ENCODE measurements at regions not wholly inside any gene's neighbourhood (a gene's known extent, or its start where the extent isn't known, plus 50 kb on each side); places are given as distances from the start of the nearest gene placed in this dataset.

DNA sequence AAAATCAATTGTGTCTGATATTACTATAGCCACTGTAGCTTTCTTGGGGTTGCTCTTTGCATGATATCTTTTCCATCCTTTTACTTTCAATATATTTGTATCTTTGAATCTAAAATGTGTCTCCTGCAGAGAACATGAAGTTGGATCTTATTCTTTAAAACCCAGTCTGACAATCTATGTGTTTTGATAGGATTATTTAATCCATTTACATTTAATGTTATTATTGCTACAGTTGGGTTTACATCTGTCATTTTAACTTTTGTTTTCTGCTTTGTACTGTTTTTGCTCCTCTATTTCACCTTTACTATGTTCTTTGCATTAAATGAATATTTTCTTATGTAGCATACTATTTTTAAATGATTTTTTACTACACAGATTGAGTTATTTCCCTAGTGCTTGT, 230.9 kb downstream of the ANTXR2 start:
- Mint-ChIP-seq H3K9me3 (peaks cover 28% of the 10 kb centered on the region), H3K4me3 (no peak overlapping the region), H3K27me3 (peaks cover 7% of the 10 kb centered on the region), H3K36me3 (ENCODE audit: low read depth) (no peaks in the 10 kb centered on the region), H3K4me1 (ENCODE audit: low read depth) (no peaks in the 10 kb centered on the region), H3K27ac (no peak overlapping the region)
- H3K27ac ChIP-seq (ENCODE audit: low read depth in 1 of 2, low read length in 2 of 2) = no peak overlapping the region
- no peaks in the 10 kb centered on the region for H3K36me3 ChIP-seq (ENCODE audit: insufficient read depth, low read length)
- intact Hi-C loops (cut with DNase I, micrococcal nuclease) = no loop called here
- no peaks in the 10 kb centered on the region for H3K4me1 ChIP-seq (ENCODE audit: insufficient read depth, low read length)
- TF ChIP-seq, protein P1, sequence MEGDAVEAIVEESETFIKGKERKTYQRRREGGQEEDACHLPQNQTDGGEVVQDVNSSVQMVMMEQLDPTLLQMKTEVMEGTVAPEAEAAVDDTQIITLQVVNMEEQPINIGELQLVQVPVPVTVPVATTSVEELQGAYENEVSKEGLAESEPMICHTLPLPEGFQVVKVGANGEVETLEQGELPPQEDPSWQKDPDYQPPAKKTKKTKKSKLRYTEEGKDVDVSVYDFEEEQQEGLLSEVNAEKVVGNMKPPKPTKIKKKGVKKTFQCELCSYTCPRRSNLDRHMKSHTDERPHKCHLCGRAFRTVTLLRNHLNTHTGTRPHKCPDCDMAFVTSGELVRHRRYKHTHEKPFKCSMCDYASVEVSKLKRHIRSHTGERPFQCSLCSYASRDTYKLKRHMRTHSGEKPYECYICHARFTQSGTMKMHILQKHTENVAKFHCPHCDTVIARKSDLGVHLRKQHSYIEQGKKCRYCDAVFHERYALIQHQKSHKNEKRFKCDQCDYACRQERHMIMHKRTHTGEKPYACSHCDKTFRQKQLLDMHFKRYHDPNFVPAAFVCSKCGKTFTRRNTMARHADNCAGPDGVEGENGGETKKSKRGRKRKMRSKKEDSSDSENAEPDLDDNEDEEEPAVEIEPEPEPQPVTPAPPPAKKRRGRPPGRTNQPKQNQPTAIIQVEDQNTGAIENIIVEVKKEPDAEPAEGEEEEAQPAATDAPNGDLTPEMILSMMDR (IDR thresholded peaks at IDR 0.05) = no peak
- POLR2A ChIA-PET = no interaction called here
- no peak for DNase-seq
- CTCF ChIA-PET = no interaction called here
- no peaks in the 10 kb centered on the region for H3K27me3 ChIP-seq (ENCODE audit: control insufficient read depth in 1 of 2, insufficient read depth in 2 of 2, low read length in 2 of 2)
- no peak overlapping the region for H3K4me3 ChIP-seq (ENCODE audit: low read length)
- peaks cover 0 to 10% of the 10 kb centered on the region in 2 experiments for H3K9me3 ChIP-seq (ENCODE audit: control insufficient read depth in 1 of 2, insufficient read depth in 1 of 2, low read length in 2 of 2)
- ATAC-seq (ENCODE audit: poor library complexity) = no peak

DNA sequence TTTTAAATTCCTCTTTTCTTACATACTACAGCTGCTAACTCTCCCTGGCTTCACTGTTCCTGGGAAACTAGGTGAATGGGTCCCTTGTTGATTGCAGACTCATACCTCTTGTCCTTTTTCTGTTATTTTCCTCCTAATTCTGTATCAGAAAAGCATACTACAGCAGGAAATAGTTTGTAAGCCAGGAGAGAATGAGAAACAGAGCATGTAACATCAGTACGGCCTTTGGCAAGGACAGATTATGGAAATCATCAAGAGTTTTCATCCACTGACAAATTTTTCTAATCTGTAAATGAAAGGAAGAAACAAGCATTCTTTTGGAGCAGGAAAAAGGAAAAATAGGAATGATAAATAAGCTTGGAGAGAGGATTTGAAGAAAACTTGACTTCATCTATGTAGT, 239.2 kb downstream of the ANTXR2 start:
- Histone ChIP-seq H3K9me3 (ENCODE audit: control insufficient read depth in 1 of 2, insufficient read depth in 1 of 2, low read length in 2 of 2) (no peaks in the 10 kb centered on the region), H3K4me3 (ENCODE audit: low read length) (no peak overlapping the region), H3K27ac (ENCODE audit: low read depth in 1 of 2, low read length in 2 of 2) (no peak overlapping the region), H3K4me1 (ENCODE audit: insufficient read depth, low read length) (no peaks in the 10 kb centered on the region), H3K36me3 (ENCODE audit: insufficient read depth, low read length) (no peaks in the 10 kb centered on the region), H3K27me3 (ENCODE audit: control insufficient read depth in 1 of 2, insufficient read depth in 2 of 2, low read length in 2 of 2) (peaks cover 0 to 9% of the 10 kb centered on the region in 2 experiments)
- H3K27ac Mint-ChIP-seq = no peak overlapping the region
- no peaks in the 10 kb centered on the region for H3K27me3 Mint-ChIP-seq
- no peaks in the 10 kb centered on the region for H3K36me3 Mint-ChIP-seq (ENCODE audit: low read depth)
- POLR2A ChIA-PET = no interaction called here
- DNase-seq (no peak), ATAC-seq (ENCODE audit: poor library complexity) (no peak)
- intact Hi-C loops (cut with DNase I, micrococcal nuclease) = no loop called here
- peaks cover 14% of the 10 kb centered on the region for H3K9me3 Mint-ChIP-seq
- CTCF ChIA-PET = no interaction called here
- TF ChIP-seq, protein P1 (IDR thresholded peaks at IDR 0.05) = no peak
- no peak overlapping the region for H3K4me3 Mint-ChIP-seq
- H3K4me1 Mint-ChIP-seq (ENCODE audit: low read depth) = no peaks in the 10 kb centered on the region

DNA sequence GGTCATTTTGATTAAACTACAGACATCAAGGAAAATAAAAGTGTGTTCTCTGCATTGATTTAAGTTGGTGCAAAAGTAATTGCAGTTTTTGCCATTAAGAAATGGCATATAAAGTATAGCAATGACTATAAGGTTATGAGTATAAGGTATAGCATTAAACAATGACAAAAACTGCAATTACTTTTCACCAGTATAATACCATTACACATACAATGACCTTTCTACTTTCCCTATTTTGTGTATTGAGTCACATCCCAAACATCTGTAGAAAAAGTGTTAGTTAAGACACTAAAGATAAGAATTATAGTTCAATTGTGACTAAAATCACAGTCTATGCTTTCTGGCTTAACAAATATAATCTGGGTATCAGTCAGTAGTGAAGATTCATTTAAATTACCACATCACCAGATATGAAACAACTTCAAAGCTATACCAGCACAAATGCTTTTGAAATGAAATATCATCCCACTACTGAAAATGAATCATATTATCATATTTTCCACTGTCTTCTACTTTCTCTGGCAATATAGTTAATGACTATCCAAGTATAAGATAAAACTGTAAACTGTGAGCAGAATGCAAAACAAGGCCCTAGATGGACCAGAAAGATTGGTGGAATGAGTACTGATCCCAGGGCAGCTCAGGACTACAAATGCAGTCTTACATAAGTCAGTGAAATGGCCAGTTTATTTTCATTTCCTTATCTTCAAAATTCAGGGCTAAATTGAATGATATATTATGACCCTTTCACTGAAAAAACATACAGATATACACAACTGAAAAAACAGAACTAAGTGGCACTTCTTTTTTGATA, 241.1 kb downstream of the ANTXR2 start:
- no peaks in the 10 kb centered on the region for H3K36me3 Mint-ChIP-seq (ENCODE audit: low read depth)
- Histone ChIP-seq H3K4me1 (ENCODE audit: insufficient read depth, low read length) (no peaks in the 10 kb centered on the region), H3K36me3 (ENCODE audit: insufficient read depth, low read length) (no peaks in the 10 kb centered on the region), H3K27ac (ENCODE audit: low read depth in 1 of 2, low read length in 2 of 2) (no peak overlapping the region), H3K9me3 (ENCODE audit: control insufficient read depth in 1 of 2, insufficient read depth in 1 of 2, low read length in 2 of 2) (no peaks in the 10 kb centered on the region), H3K27me3 (ENCODE audit: control insufficient read depth in 1 of 2, insufficient read depth in 2 of 2, low read length in 2 of 2) (peaks cover 0 to 9% of the 10 kb centered on the region in 2 experiments), H3K4me3 (ENCODE audit: low read length) (no peak overlapping the region)
- no peaks in the 10 kb centered on the region for H3K4me1 Mint-ChIP-seq (ENCODE audit: low read depth)
- TF ChIP-seq, protein P1 (IDR thresholded peaks at IDR 0.05) = no peak
- no peak overlapping the region for H3K4me3 Mint-ChIP-seq
- DNase-seq (no peak), ATAC-seq (ENCODE audit: poor library complexity) (no peak)
- ChIA-PET POLR2A (no interaction called here), CTCF (no interaction called here)
- H3K27me3 Mint-ChIP-seq = no peaks in the 10 kb centered on the region
- intact Hi-C loops (cut with DNase I, micrococcal nuclease) = no loop called here
- H3K9me3 Mint-ChIP-seq = peaks cover 5% of the 10 kb centered on the region
- no peak overlapping the region for H3K27ac Mint-ChIP-seq
